ENCODE measurements at regions not wholly inside any gene's neighbourhood (a gene's known extent, or its start where the extent isn't known, plus 50 kb on each side); places are given as distances from the start of the nearest gene placed in this dataset.

GRCh38 chr7:131956864-131957263 lies 400.4 kb upstream of the PODXL start:
- TF ChIP-seq CTCF (conservative IDR thresholded peaks at IDR 0.05; ENCODE audit: low read depth, low read length) (no peak), EZH2phosphoT487 (IDR thresholded peaks at IDR 0.05; ENCODE audit: borderline replicate concordance, low read length) (no peak)
